ENCODE measurements at regions not wholly inside any gene's neighbourhood (a gene's known extent, or its start where the extent isn't known, plus 50 kb on each side); places are given as distances from the start of the nearest gene placed in this dataset.

DNA sequence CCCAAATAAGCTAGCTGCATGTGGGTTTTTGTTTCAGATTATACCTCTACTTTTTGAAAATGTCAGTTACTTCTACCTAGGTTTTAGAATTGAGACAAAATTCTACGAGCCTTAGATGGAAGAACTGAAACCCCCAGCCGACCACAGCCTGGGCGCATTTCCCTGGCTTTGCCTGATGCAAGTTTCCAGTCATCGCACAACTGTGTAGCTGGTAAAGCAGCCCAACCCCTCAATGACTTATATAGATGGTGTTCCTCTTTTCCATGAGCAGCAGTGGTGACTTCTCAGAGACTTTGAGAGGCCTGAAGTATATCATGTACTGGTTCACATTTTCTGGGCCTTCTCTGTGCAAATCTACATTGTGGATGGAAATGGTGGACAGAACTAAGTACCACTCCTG, 515.4 kb upstream of the RAB6C start:
- no peaks in the 10 kb centered on the region for H3K4me1 ChIP-seq
- Mint-ChIP-seq H3K4me3 (no peak overlapping the region), H3K9me3 (peaks cover 3% of the 10 kb centered on the region), H3K36me3 (no peaks in the 10 kb centered on the region), H3K27ac (no peak overlapping the region), H3K27me3 (ENCODE audit: insufficient read depth, low read depth) (peaks cover 7% of the 10 kb centered on the region), H3K4me1 (no peaks in the 10 kb centered on the region)
- H3K9me3 ChIP-seq (ENCODE audit: low read depth) = no peaks in the 10 kb centered on the region
- no peaks in the 10 kb centered on the region for H3K79me2 ChIP-seq (ENCODE audit: low read depth)
- no peak overlapping the region for H3K9ac ChIP-seq
- no peak for TF ChIP-seq EZH2 (IDR thresholded peaks at IDR 0.05)
- no peak for TF ChIP-seq EZH2phosphoT487 (IDR thresholded peaks at IDR 0.05)
- TF ChIP-seq CTCF (IDR thresholded peaks at IDR 0.05) = no peak
- H4K20me1 ChIP-seq (ENCODE audit: low read depth) = no peaks in the 10 kb centered on the region
- no peaks in the 10 kb centered on the region for H3K36me3 ChIP-seq
- no peaks in the 10 kb centered on the region for H3F3A ChIP-seq (ENCODE audit: low read depth)
- H3K27ac ChIP-seq = no peak overlapping the region
- H3K27me3 ChIP-seq = no peaks in the 10 kb centered on the region
- H2AFZ ChIP-seq (replicated peaks) = no peak overlapping the region
- H3K4me3 ChIP-seq = no peak overlapping the region
- no peak for DNase-seq (ENCODE audit: low spot score)
- no peak overlapping the region for H3K4me2 ChIP-seq

DNA sequence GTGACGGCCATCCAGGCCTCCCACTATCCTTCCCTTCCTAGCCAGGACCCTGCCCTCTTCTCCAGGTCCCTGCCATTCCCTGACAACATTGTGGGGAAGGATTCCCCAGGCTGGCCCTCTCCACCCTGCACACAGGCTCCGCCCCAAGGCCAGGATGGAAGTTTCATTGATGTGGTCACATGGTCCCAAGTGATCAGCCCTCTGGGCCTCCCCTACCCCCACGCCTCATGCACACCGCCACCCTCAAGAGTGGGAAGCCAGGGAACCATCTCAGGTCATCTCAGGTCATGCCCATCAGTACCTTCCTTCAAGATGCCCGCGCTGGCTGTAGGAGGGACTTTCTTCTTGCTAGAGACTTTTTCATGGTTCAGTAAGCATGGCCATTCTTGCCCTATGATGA, 514.8 kb upstream of the RAB6C start:
- Histone ChIP-seq H3K9me3 (ENCODE audit: low read depth) (no peaks in the 10 kb centered on the region), H2AFZ (replicated peaks) (no peak overlapping the region), H4K20me1 (ENCODE audit: low read depth) (no peaks in the 10 kb centered on the region), H3K79me2 (ENCODE audit: low read depth) (no peaks in the 10 kb centered on the region), H3K4me3 (no peak overlapping the region), H3F3A (ENCODE audit: low read depth) (no peaks in the 10 kb centered on the region), H3K27me3 (no peaks in the 10 kb centered on the region), H3K4me2 (no peak overlapping the region), H3K36me3 (no peaks in the 10 kb centered on the region), H3K4me1 (no peaks in the 10 kb centered on the region), H3K27ac (no peak overlapping the region), H3K9ac (no peak overlapping the region)
- DNase-seq (ENCODE audit: low spot score) = no peak
- TF ChIP-seq CTCF (IDR thresholded peaks at IDR 0.05) (no peak), EZH2 (IDR thresholded peaks at IDR 0.05) (no peak), EZH2phosphoT487 (IDR thresholded peaks at IDR 0.05) (no peak)
- Mint-ChIP-seq H3K4me1 (no peaks in the 10 kb centered on the region), H3K36me3 (no peaks in the 10 kb centered on the region), H3K9me3 (peaks cover 3% of the 10 kb centered on the region), H3K27me3 (ENCODE audit: insufficient read depth, low read depth) (peaks cover 7% of the 10 kb centered on the region), H3K27ac (no peak overlapping the region), H3K4me3 (no peak overlapping the region)

- H3K4me1 Mint-ChIP-seq = peaks cover 2% of the 10 kb centered on the region
- no peak overlapping the region for H2AFZ ChIP-seq (replicated peaks)
- no peaks in the 10 kb centered on the region for H3K36me3 Mint-ChIP-seq
- no peak overlapping the region for H3K27ac Mint-ChIP-seq
- H3K27me3 ChIP-seq = no peaks in the 10 kb centered on the region
- H3F3A ChIP-seq (ENCODE audit: low read depth) = no peaks in the 10 kb centered on the region
- H3K9me3 ChIP-seq (ENCODE audit: low read depth) = no peaks in the 10 kb centered on the region
- no peak overlapping the region for H3K27ac ChIP-seq
- TF ChIP-seq CTCF (IDR thresholded peaks at IDR 0.05) = no peak
- TF ChIP-seq EZH2 (IDR thresholded peaks at IDR 0.05) = no peak
- no peak for TF ChIP-seq EZH2phosphoT487 (IDR thresholded peaks at IDR 0.05)
- no peaks in the 10 kb centered on the region for H3K4me1 ChIP-seq
- H3K9me3 Mint-ChIP-seq = peaks cover 3% of the 10 kb centered on the region
- no peak overlapping the region for H3K9ac ChIP-seq
- H3K4me2 ChIP-seq = no peak overlapping the region
- no peaks in the 10 kb centered on the region for H4K20me1 ChIP-seq (ENCODE audit: low read depth)
- no peak overlapping the region for H3K4me3 ChIP-seq
- H3K27me3 Mint-ChIP-seq (ENCODE audit: insufficient read depth, low read depth) = peaks cover 7% of the 10 kb centered on the region
- no peak for DNase-seq (ENCODE audit: low spot score)
- no peaks in the 10 kb centered on the region for H3K36me3 ChIP-seq
- H3K79me2 ChIP-seq (ENCODE audit: low read depth) = no peaks in the 10 kb centered on the region
- H3K4me3 Mint-ChIP-seq = no peak overlapping the region
These were observed 514.4 kb upstream of the RAB6C start for GRCh38 chr2:129465045-129465444.

DNA sequence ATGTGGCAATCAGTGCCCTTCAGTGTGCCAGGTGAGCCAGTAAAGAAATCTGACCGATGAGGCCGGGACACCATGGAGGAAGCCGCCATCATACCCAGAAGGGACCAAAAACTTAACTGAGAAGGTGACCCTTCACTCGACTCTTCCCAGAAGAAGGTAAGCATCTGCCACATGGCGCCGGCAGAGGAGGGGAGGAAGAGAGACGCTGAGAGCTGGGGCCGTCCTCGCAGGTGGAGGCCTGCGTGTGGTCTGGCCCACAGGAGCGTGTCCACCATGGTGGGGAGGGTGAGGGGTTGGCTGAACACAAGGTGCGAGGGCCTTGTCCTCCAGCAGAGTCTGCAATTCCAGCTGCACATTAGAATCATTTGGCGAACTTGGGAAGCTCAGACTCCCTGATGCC, 513.1 kb upstream of the RAB6C start:
- Histone ChIP-seq H3K9ac (no peak overlapping the region), H3K36me3 (no peaks in the 10 kb centered on the region), H3K79me2 (ENCODE audit: low read depth) (no peaks in the 10 kb centered on the region), H3F3A (ENCODE audit: low read depth) (no peaks in the 10 kb centered on the region), H3K4me2 (no peak overlapping the region), H3K27me3 (no peaks in the 10 kb centered on the region), H3K9me3 (ENCODE audit: low read depth) (no peaks in the 10 kb centered on the region), H3K4me1 (no peaks in the 10 kb centered on the region), H3K27ac (no peak overlapping the region), H2AFZ (replicated peaks) (no peak overlapping the region), H3K4me3 (no peak overlapping the region), H4K20me1 (ENCODE audit: low read depth) (no peaks in the 10 kb centered on the region)
- Mint-ChIP-seq H3K36me3 (no peaks in the 10 kb centered on the region), H3K27me3 (ENCODE audit: insufficient read depth, low read depth) (peaks cover 3% of the 10 kb centered on the region), H3K4me3 (no peak overlapping the region), H3K4me1 (peaks cover 5% of the 10 kb centered on the region), H3K27ac (no peak overlapping the region), H3K9me3 (peaks cover 3% of the 10 kb centered on the region)
- no peak for DNase-seq (ENCODE audit: low spot score)
- TF ChIP-seq EZH2phosphoT487 (IDR thresholded peaks at IDR 0.05) (no peak), EZH2 (IDR thresholded peaks at IDR 0.05) (no peak), CTCF (IDR thresholded peaks at IDR 0.05) (no peak)

Measured in neural progenitor cell (in vitro differentiated cells).